AG09319 (cell line): ENCODE measurements at regions not wholly inside any gene's neighbourhood (a gene's known extent, or its start where the extent isn't known, plus 50 kb on each side); places are given as distances from the start of the nearest gene placed in this dataset.

Experiments
- DNase-seq: peaks from one replicate; pipeline ENCODE4 v3.0.0-alpha.2; 2010; ENCODE audit warnings: low read depth; ENCODE audit errors: extremely low read depth
- CTCF ChIP-seq: IDR thresholded peaks from 2 replicates; pipeline ENCODE4 v1.5.1; 2011; ENCODE audit warnings: low read depth, mild to moderate bottlenecking, inconsistent platforms, low read length, moderate library complexity

DNA sequence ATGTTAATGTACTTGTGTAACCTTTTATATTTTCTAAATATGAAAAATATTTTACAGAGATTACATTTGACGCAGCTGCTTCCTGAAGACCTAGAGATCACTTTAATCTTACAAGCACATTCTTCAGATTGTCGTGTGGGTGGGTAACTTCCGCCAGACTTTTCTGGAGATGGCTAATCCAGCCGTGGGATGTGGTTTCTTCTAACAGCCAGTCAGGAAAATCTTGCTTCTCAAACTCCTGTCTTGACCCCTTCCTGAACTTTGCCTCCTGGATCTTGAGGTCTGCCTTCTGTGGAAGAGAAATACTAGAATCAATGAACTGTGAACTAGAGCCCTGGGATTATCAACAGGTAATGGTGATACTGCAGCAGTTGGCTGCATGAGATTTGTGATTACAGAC is 401.6 kb upstream of the TNP1 start:
- TF ChIP-seq CTCF: no peak
- DNase-seq: no peak

GRCh38 chr2:217260441-217261115 is 400.7 kb upstream of the TNP1 start:
- TF ChIP-seq CTCF: no peak
- no peak for DNase-seq

- no peak for DNase-seq
- no peak for TF ChIP-seq CTCF
Measured at GRCh38 chr2:217258170-217258569, 398.3 kb upstream of the TNP1 start.

DNA sequence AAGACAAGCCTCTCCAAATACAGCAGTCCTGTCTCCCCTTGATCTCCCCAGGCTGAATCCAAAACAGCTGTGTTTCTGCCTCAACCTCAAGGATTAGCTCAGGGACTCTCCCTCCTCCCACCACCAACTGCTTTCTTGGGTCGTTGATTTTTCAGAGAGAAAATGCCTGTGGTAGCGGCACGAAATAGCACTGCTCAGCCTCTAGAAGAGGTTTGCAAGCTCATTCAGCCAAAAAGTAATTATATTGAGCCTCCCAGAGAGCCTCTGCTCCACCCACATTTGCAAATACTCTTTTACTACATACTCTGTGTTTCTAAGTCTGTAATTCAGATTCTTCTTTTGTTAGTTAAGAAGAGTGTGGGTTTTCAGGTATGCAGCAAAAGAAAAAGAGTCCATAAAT is 396.4 kb upstream of the TNP1 start:
- DNase-seq: peak; percentile 78
- TF ChIP-seq CTCF: no peak

GRCh38 chr2:217254111-217254510 is 394.2 kb upstream of the TNP1 start:
- no peak for TF ChIP-seq CTCF
- DNase-seq: no peak

- TF ChIP-seq CTCF: no peak
- no peak for DNase-seq
Measured at GRCh38 chr2:217252181-217252580, 392.3 kb upstream of the TNP1 start.

DNA sequence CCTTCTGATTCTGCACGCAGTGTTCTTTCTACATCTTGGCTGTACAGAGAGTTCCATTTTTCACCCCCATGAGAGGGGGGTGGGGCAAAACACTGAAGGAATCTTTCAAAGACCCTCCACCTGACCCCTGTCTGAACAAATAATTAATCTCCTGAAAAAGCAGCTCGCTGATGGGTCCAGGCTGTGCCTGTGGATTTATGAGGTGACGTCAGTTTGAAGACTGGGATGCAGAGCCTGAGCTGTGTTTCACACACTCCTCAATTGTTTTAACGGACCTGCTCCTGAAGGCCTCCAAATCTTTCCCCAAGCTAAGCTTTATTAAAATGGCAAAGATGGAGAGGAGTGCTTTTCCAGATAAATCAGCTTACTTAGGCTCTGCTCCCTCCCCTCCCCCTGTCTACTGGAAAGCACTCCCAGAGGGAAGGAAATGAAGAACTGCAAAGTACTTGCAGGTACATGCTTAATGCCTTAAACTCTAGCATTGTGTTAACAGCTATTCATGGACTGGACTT is 390.2 kb upstream of the TNP1 start:
- DNase-seq: no peak
- TF ChIP-seq CTCF: no peak
